A549 (cell line): ENCODE measurements at regions not wholly inside any gene's neighbourhood (a gene's known extent, or its start where the extent isn't known, plus 50 kb on each side); places are given as distances from the start of the nearest gene placed in this dataset.

Experiments
- ATAC-seq, 2 experiments: fragments of 200-7000 bp in 1 of 2; fragments of >200 bp in 1 of 2; cut with Nextera tagmentation in 1 of 2; cut with Tn5 transposase in 1 of 2; 3 replicates each; pipeline versions ENCODE4 v1.8.0 to v1.9.1; 2018 to 2020; ENCODE audit warnings: mild to moderate bottlenecking in 1 of 2, moderate library complexity in 1 of 2
- CTCF ChIA-PET: fragments of 300-600 bp; sonication (Branson Sonifier 250); formaldehyde crosslinking; extraction: SDS; loops from one replicate; lab custom pipeline; 2021; ENCODE audit warnings: antibody characterized with exemption, inconsistent platforms; lab: Yijun Ruan, JAX
- POLR2A ChIA-PET: fragments of 350-600 bp; formaldehyde crosslinking; extraction: SDS; loops from one replicate; lab custom pipeline; 2021; ENCODE audit warnings: antibody characterized with exemption, inconsistent platforms; lab: Yijun Ruan, JAX
- DNase-seq, 2 experiments: peaks; one replicate each; pipeline versions ENCODE4 v3.0.0 to v3.0.0-alpha.2; 2011 to 2016; ENCODE audit warnings: low read depth in 1 of 2, low spot score in 1 of 2
- FAIRE-seq: peaks from 2 replicates; lab custom pipeline; 2011; peaks lifted over from hg19 to GRCh38; lab: Jason Lieb, UNC
- H3K27ac ChIP-seq, 2 experiments: fragments of >200 bp; sonication (Bioruptor Twin); formaldehyde crosslinking; 3 replicates each; pipeline ENCODE4 v1.5.1; 2016 to 2017
- H3K4me1 ChIP-seq: fragments of >200 bp; sonication (Bioruptor Twin); formaldehyde crosslinking; 3 replicates; pipeline ENCODE4 v1.6.1; 2016
- H3K4me2 ChIP-seq: fragments of >200 bp; sonication (Bioruptor Twin); formaldehyde crosslinking; 3 replicates; pipeline ENCODE4 v1.6.1; 2016
- H3K4me3 ChIP-seq: fragments of >200 bp; sonication (Bioruptor Twin); formaldehyde crosslinking; 3 replicates; pipeline ENCODE4 v1.5.1; 2016
- H3K9me3 ChIP-seq: fragments of >200 bp; sonication (Bioruptor Twin); formaldehyde crosslinking; 3 replicates; pipeline ENCODE4 v1.6.1; 2016
- BHLHE40 ChIP-seq: IDR thresholded peaks from 2 replicates; pipeline ENCODE4 v1.6.1; 2012; ENCODE audit warnings: low read depth, low read length, inconsistent platforms
- CBX8 ChIP-seq: fragments of 200-600 bp; sonication (generic); IDR thresholded peaks from 2 replicates; pipeline ENCODE4 v1.6.1; 2016
- CEBPB ChIP-seq, 2 experiments: fragments of >200 bp in 1 of 2; sonication (Bioruptor Twin) in 1 of 2; formaldehyde crosslinking in 1 of 2; IDR thresholded peaks; 2 replicates each; pipeline ENCODE4 v1.6.1; 2012 to 2016
- CHD2 ChIP-seq: fragments of 150-350 bp; IDR thresholded peaks from 2 replicates; pipeline ENCODE4 v1.6.1; 2014; ENCODE audit warnings: low read length; ENCODE audit not compliant: partially characterized antibody
- E2F6 ChIP-seq: IDR thresholded peaks from 2 replicates; pipeline ENCODE4 v1.6.1; 2012; ENCODE audit warnings: low read depth, borderline replicate concordance
- EHF ChIP-seq: fragments of 250-450 bp; sonication (Bioruptor Pico); IDR thresholded peaks from 2 replicates; pipeline ENCODE4 v1.5.0; 2020; ENCODE audit warnings: mild to moderate bottlenecking
- EHMT2 ChIP-seq: fragments of 200-600 bp; sonication (generic); IDR thresholded peaks from 2 replicates; pipeline ENCODE4 v1.6.1; 2016; ENCODE audit warnings: antibody characterized with exemption, low read depth, mild to moderate bottlenecking, moderate library complexity
- JUNB ChIP-seq: fragments of >200 bp; sonication (Bioruptor Twin); formaldehyde crosslinking; IDR thresholded peaks from 2 replicates; pipeline ENCODE4 v1.6.1; 2016
- MAZ ChIP-seq: fragments of 150-350 bp; IDR thresholded peaks from 2 replicates; pipeline ENCODE4 v1.6.1; 2014; ENCODE audit warnings: antibody characterized with exemption, low read depth, low read length, borderline replicate concordance
- MYC ChIP-seq: IDR thresholded peaks from 2 replicates; pipeline ENCODE4 v1.6.1; 2012; ENCODE audit warnings: mild to moderate bottlenecking, inconsistent platforms, low read length, improper control_type of control experiment, borderline replicate concordance
- NFE2L2 ChIP-seq: fragments of 150-350 bp; conservative IDR thresholded peaks from 2 replicates; pipeline ENCODE4 v1.6.1; 2014; ENCODE audit warnings: low read length
- PBX3 ChIP-seq: IDR thresholded peaks from 2 replicates; pipeline ENCODE4 v1.6.1; 2012
- PHF8 ChIP-seq: fragments of 200-600 bp; sonication (generic); IDR thresholded peaks from 2 replicates; pipeline ENCODE4 v1.6.1; 2016; ENCODE audit warnings: low read depth, mild to moderate bottlenecking, antibody characterized with exemption, moderate library complexity, borderline replicate concordance
- RAD21 ChIP-seq, 2 experiments: fragments of >200 bp in 1 of 2; sonication (Bioruptor Twin) in 1 of 2; formaldehyde crosslinking in 1 of 2; IDR thresholded peaks in 1 of 2; conservative IDR thresholded peaks in 1 of 2; 2 replicates in 1 of 2; 3 replicates in 1 of 2; pipeline ENCODE4 v1.6.1; 2012 to 2018; ENCODE audit warnings: inconsistent platforms in 1 of 2
- RCOR1 ChIP-seq: fragments of 150-350 bp; IDR thresholded peaks from 2 replicates; pipeline ENCODE4 v1.6.1; 2014; ENCODE audit warnings: antibody characterized with exemption, low read length, low read depth
- RFX5 ChIP-seq: fragments of 450-650 bp; IDR thresholded peaks from 2 replicates; pipeline ENCODE4 v1.7.1; 2014; ENCODE audit warnings: antibody characterized with exemption, mild to moderate bottlenecking, moderate library complexity
- RNF2 ChIP-seq: fragments of 200-600 bp; sonication (generic); IDR thresholded peaks from 2 replicates; pipeline ENCODE4 v1.6.1; 2016; ENCODE audit warnings: low read depth, mild to moderate bottlenecking, antibody characterized with exemption, moderate library complexity, borderline replicate concordance
- SMC3 ChIP-seq: fragments of >200 bp; sonication (Bioruptor Twin); formaldehyde crosslinking; IDR thresholded peaks from 3 replicates; pipeline ENCODE4 v1.6.1; 2018; ENCODE audit warnings: inconsistent platforms
- SREBF2 ChIP-seq: fragments of 450-650 bp; IDR thresholded peaks from 2 replicates; pipeline ENCODE4 v1.6.1; 2014; ENCODE audit warnings: mild to moderate bottlenecking, moderate library complexity
- ZC3H11A ChIP-seq: fragments of 450-650 bp; IDR thresholded peaks from 2 replicates; pipeline ENCODE4 v1.6.1; 2014; ENCODE audit warnings: antibody characterized with exemption, mild to moderate bottlenecking
- ZNF302 ChIP-seq: fragments of 250-450 bp; sonication (Bioruptor Pico); IDR thresholded peaks from 2 replicates; pipeline ENCODE4 v1.9.0; 2021; ENCODE audit warnings: inconsistent platforms, mild to moderate bottlenecking, moderate library complexity
- WGBS: methylation state at CpG from one replicate; pipeline ENCODE4 v1.1.6; 2017; ENCODE audit errors: missing lambda C conversion rate; 5-methylcytosine and 5-hydroxymethylcytosine counted together
- TF ChIP-seq, protein P1 (sequence below): fragments of 200-600 bp; sonication (generic); IDR thresholded peaks from 2 replicates; pipeline ENCODE4 v1.6.1; 2016; ENCODE audit warnings: antibody characterized with exemption, mild to moderate bottlenecking, moderate library complexity
- TF ChIP-seq, protein P2 (sequence below): fragments of >200 bp; sonication (Bioruptor Twin); formaldehyde crosslinking; IDR thresholded peaks from 3 replicates; pipeline ENCODE4 v1.6.1; 2016
- TF ChIP-seq, protein P3 (sequence below): fragments of >200 bp; sonication (Bioruptor Twin); formaldehyde crosslinking; IDR thresholded peaks from 3 replicates; pipeline ENCODE4 v1.5.1; 2016

DNA sequence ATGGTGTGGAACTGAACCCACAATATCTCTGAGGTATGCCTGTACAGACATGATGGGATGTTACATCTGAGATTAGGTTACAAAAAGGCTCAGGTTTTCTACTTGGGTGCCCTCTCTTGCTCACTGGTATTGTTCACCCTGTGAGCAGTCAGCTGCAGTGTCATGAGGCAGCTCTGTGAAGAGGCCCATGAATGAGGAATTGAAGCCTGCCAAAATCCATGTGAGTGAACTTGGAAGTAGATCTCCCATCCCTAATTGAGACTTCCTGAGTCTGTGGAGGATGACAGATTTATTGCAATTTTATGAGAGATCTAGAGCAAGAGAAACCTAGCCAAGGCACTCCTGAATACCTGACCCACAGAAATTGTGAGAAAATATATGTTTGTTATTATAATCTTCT, 404.9 kb upstream of the ZEB2 start:
- TF ChIP-seq JUNB (no peak), ZNF302 (CRISPR knock-in tag) (no peak), CEBPB (IDR thresholded peaks at IDR 0.05) (no peak), SMC3 (no peak), NFE2L2 (no peak), RNF2 (no peak), MAZ (no peak)
- TF ChIP-seq, protein P1, sequence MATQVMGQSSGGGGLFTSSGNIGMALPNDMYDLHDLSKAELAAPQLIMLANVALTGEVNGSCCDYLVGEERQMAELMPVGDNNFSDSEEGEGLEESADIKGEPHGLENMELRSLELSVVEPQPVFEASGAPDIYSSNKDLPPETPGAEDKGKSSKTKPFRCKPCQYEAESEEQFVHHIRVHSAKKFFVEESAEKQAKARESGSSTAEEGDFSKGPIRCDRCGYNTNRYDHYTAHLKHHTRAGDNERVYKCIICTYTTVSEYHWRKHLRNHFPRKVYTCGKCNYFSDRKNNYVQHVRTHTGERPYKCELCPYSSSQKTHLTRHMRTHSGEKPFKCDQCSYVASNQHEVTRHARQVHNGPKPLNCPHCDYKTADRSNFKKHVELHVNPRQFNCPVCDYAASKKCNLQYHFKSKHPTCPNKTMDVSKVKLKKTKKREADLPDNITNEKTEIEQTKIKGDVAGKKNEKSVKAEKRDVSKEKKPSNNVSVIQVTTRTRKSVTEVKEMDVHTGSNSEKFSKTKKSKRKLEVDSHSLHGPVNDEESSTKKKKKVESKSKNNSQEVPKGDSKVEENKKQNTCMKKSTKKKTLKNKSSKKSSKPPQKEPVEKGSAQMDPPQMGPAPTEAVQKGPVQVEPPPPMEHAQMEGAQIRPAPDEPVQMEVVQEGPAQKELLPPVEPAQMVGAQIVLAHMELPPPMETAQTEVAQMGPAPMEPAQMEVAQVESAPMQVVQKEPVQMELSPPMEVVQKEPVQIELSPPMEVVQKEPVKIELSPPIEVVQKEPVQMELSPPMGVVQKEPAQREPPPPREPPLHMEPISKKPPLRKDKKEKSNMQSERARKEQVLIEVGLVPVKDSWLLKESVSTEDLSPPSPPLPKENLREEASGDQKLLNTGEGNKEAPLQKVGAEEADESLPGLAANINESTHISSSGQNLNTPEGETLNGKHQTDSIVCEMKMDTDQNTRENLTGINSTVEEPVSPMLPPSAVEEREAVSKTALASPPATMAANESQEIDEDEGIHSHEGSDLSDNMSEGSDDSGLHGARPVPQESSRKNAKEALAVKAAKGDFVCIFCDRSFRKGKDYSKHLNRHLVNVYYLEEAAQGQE: no peak
- Histone ChIP-seq H3K4me1 (no peaks in the 10 kb centered on the region), H3K27ac (no peak overlapping the region), H3K4me2 (no peak overlapping the region), H3K9me3 (peaks cover 9% of the 10 kb centered on the region; the same call in 1 of the 3 replicates), H3K4me3 (no peak overlapping the region)
- ChIA-PET CTCF (no interaction called here), POLR2A (no interaction called here)
- DNase-seq (no peak), ATAC-seq (no peak), FAIRE-seq (no peak)

- Histone ChIP-seq H3K4me2 (no peak overlapping the region), H3K4me1 (no peaks in the 10 kb centered on the region), H3K27ac (no peak overlapping the region), H3K9me3 (peaks cover 7% of the 10 kb centered on the region; the same call in 1 of the 3 replicates), H3K4me3 (no peak overlapping the region)
- TF ChIP-seq EHMT2 (no peak), ZC3H11A (no peak)
- no peak for ATAC-seq
- WGBS: 49% methylated on average over 2 of the region's 2 CpGs
- ChIA-PET POLR2A (no interaction called here), CTCF (no interaction called here)
- DNase-seq: no peak
- FAIRE-seq: no peak
Observed at GRCh38 chr2:144922519-144922918, 402.6 kb upstream of the ZEB2 start.

- DNase-seq (no peak), ATAC-seq (no peak), FAIRE-seq (no peak)
- ChIA-PET CTCF (no interaction called here), POLR2A (no interaction called here)
- no peak for TF ChIP-seq BHLHE40
- TF ChIP-seq CEBPB (IDR thresholded peaks at IDR 0.05): no peak
- TF ChIP-seq, protein P2, sequence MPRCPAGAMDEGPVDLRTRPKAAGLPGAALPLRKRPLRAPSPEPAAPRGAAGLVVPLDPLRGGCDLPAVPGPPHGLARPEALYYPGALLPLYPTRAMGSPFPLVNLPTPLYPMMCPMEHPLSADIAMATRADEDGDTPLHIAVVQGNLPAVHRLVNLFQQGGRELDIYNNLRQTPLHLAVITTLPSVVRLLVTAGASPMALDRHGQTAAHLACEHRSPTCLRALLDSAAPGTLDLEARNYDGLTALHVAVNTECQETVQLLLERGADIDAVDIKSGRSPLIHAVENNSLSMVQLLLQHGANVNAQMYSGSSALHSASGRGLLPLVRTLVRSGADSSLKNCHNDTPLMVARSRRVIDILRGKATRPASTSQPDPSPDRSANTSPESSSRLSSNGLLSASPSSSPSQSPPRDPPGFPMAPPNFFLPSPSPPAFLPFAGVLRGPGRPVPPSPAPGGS: no peak
- TF ChIP-seq CBX8: no peak
- TF ChIP-seq ZC3H11A: no peak
- TF ChIP-seq RCOR1: no peak
- TF ChIP-seq JUNB: no peak
- no peak for TF ChIP-seq PBX3
- TF ChIP-seq E2F6: no peak
- TF ChIP-seq SREBF2: no peak
- TF ChIP-seq RAD21 (conservative IDR thresholded peaks at IDR 0.05 in 1 of 2, IDR thresholded peaks at IDR 0.05 in 1 of 2): no peak
- TF ChIP-seq CHD2: no peak
- no peak for TF ChIP-seq MYC
- TF ChIP-seq SMC3: no peak
- no peak for TF ChIP-seq PHF8
- TF ChIP-seq, protein P3, sequence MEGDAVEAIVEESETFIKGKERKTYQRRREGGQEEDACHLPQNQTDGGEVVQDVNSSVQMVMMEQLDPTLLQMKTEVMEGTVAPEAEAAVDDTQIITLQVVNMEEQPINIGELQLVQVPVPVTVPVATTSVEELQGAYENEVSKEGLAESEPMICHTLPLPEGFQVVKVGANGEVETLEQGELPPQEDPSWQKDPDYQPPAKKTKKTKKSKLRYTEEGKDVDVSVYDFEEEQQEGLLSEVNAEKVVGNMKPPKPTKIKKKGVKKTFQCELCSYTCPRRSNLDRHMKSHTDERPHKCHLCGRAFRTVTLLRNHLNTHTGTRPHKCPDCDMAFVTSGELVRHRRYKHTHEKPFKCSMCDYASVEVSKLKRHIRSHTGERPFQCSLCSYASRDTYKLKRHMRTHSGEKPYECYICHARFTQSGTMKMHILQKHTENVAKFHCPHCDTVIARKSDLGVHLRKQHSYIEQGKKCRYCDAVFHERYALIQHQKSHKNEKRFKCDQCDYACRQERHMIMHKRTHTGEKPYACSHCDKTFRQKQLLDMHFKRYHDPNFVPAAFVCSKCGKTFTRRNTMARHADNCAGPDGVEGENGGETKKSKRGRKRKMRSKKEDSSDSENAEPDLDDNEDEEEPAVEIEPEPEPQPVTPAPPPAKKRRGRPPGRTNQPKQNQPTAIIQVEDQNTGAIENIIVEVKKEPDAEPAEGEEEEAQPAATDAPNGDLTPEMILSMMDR: no peak
- TF ChIP-seq NFE2L2: no peak
- no peak for TF ChIP-seq RFX5
- TF ChIP-seq EHF (CRISPR knock-in tag): no peak
- no peak overlapping the region for H3K4me3 ChIP-seq
- peaks cover 3% of the 10 kb centered on the region; the same call in 1 of the 3 replicates for H3K9me3 ChIP-seq
- H3K27ac ChIP-seq: no peak overlapping the region
- H3K4me1 ChIP-seq: no peaks in the 10 kb centered on the region
- WGBS: 94% methylated on average over 3 of the region's 3 CpGs
- H3K4me2 ChIP-seq: no peak overlapping the region
Observed at GRCh38 chr2:144920755-144921530, 401.0 kb upstream of the ZEB2 start.
